NCI-H748 (cell line): ENCODE measurements at regions not wholly inside any gene's neighbourhood (a gene's known extent, or its start where the extent isn't known, plus 50 kb on each side); places are given as distances from the start of the nearest gene placed in this dataset.
A peak's percentile ranks its signal among the peaks of the same experiment; 100 is the strongest.

Source experiments
- DNase-seq: peaks from one replicate; lab custom pipeline; 2025; ENCODE audit not compliant: unreplicated experiment; lab: John Stamatoyannopoulos, UW

- DNase-seq: no peak
Measured at GRCh38 chr5:124796495-124796894, 50.1 kb upstream of the ZNF608 start.

GRCh38 chr5:124797665-124798087, 51.2 kb upstream of the ZNF608 start:
- no peak for DNase-seq

GRCh38 chr5:124798890-124799289, 52.5 kb upstream of the ZNF608 start:
- DNase-seq: no peak

- no peak for DNase-seq
Measured at GRCh38 chr5:124801551-124801950, 55.1 kb upstream of the ZNF608 start.

- no peak for DNase-seq
Measured at GRCh38 chr5:124803617-124804323, 57.3 kb upstream of the ZNF608 start.

GRCh38 chr5:124806026-124806372, 59.6 kb upstream of the ZNF608 start:
- no peak for DNase-seq

- DNase-seq: peak; percentile 99
Measured at GRCh38 chr5:124806373-124807077, 60.1 kb upstream of the ZNF608 start.

- DNase-seq: no peak
Measured at GRCh38 chr5:124808842-124809268, 62.4 kb upstream of the ZNF608 start.

- DNase-seq: no peak
Measured at GRCh38 chr5:124810396-124811006, 64.1 kb upstream of the ZNF608 start.

- DNase-seq: no peak
Measured at GRCh38 chr5:124812771-124813358, 66.4 kb upstream of the ZNF608 start.

- no peak for DNase-seq
Measured at GRCh38 chr5:124816381-124816780, 69.9 kb upstream of the ZNF608 start.

- DNase-seq: no peak
Measured at GRCh38 chr5:124819201-124819600, 72.8 kb upstream of the ZNF608 start.

- DNase-seq: no peak
Measured at GRCh38 chr5:124822647-124823046, 76.2 kb upstream of the ZNF608 start.

GRCh38 chr5:124823380-124823779, 76.9 kb upstream of the ZNF608 start:
- DNase-seq: peak; percentile 10

GRCh38 chr5:124824637-124825158, 78.3 kb upstream of the ZNF608 start:
- no peak for DNase-seq

- no peak for DNase-seq
Measured at GRCh38 chr5:124825250-124825982, 79.0 kb upstream of the ZNF608 start.

- DNase-seq: no peak
Measured at GRCh38 chr5:124825983-124826337, 79.5 kb upstream of the ZNF608 start.

- no peak for DNase-seq
Measured at GRCh38 chr5:124828731-124829234, 82.3 kb upstream of the ZNF608 start.

- no peak for DNase-seq
Measured at GRCh38 chr5:124831687-124832240, 85.3 kb upstream of the ZNF608 start.

- DNase-seq: no peak
Measured at GRCh38 chr5:124832510-124832909, 86.1 kb upstream of the ZNF608 start.
